ENCODE measurements at regions not wholly inside any gene's neighbourhood (a gene's known extent, or its start where the extent isn't known, plus 50 kb on each side); places are given as distances from the start of the nearest gene placed in this dataset.
A peak's percentile ranks its signal among the peaks of the same experiment; 100 is the strongest.

DNA sequence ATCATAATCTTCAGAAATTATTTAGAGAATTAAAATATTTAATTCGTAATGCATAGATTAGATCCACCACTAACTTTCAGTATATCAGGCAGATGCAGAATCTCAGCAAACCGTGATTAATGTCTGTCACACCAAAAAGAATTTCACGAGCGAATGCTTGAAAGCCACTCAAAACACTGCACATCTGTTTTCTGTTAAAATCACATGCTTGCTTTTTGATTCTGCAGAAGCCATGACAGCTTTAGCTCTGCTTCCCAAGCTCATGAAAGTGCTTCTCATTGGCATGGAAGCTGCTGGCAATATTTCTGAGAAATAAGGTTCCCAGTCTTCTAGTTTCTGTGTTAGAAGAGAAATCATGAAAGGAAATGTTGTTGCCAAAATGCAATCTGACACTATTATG, 837.8 kb upstream of the LRRN3 start:
- H4K8ac ChIP-seq (ENCODE audit: low read depth in 2 of 2, low read length in 2 of 2) = no peak overlapping the region
- H4K20me1 ChIP-seq (ENCODE audit: insufficient read depth, low read length) = no peaks in the 10 kb centered on the region
- H4K5ac ChIP-seq (ENCODE audit: low read depth, low read length) = no peak overlapping the region
- no peaks in the 10 kb centered on the region for H3K79me1 ChIP-seq (ENCODE audit: low read depth in 1 of 2, low read length in 2 of 2)
- no peaks in the 10 kb centered on the region for H3K27me3 ChIP-seq (ENCODE audit: control insufficient read depth, insufficient read depth, low read length)
- DNase-seq = peak; percentile 18
- H3K4me3 ChIP-seq (ENCODE audit: insufficient read depth, low read depth, low read length) = no peak overlapping the region
- H3K18ac ChIP-seq (ENCODE audit: low read depth, low read length) = no peak overlapping the region
- in situ Hi-C loops (cut with MboI; ENCODE audit: low sequenced_read_pairs) (no loop called here), intact Hi-C loops (cut with micrococcal nuclease) (no loop called here), dilution Hi-C loops (cut with HindIII; ENCODE audit: low sequenced_read_pairs, unreplicated experiment) (no loop called here)
- H2AK5ac ChIP-seq (ENCODE audit: low read depth, low read length) = no peak overlapping the region
- no peak; the same call in 1 of the 2 replicates for ATAC-seq (ENCODE audit: low read depth)
- H3K36me3 ChIP-seq (ENCODE audit: control insufficient read depth, insufficient read depth, low read length) = no peaks in the 10 kb centered on the region
- H2AFZ ChIP-seq (replicated peaks; ENCODE audit: low read length, poor library complexity) = no peak overlapping the region
- no peak overlapping the region for H4K91ac ChIP-seq (ENCODE audit: insufficient read depth, low read depth, low read length)
- H2AK9ac ChIP-seq (replicated peaks; ENCODE audit: low read depth, low read length, poor library complexity) = no peak overlapping the region
- H3K23ac ChIP-seq (ENCODE audit: low read depth, low read length) = no peak overlapping the region
- CTCF ChIA-PET = interaction anchor here (0.8 to 1.3 kb wide), 2 partner anchors 21 to 65 kb away, joined by 3 read pairs; no protein-coding TSS in a partner anchor
- H3K14ac ChIP-seq (replicated peaks; ENCODE audit: low read depth, low read length) = no peak overlapping the region
- H3K9me1 ChIP-seq (ENCODE audit: insufficient read depth, low read length) = no peaks in the 10 kb centered on the region
- H2BK20ac ChIP-seq (ENCODE audit: low read depth, low read length) = no peak overlapping the region
- WGBS, 2 experiments (ENCODE audit: extremely low coverage in 2 of 2, insufficient read length in 1 of 2) = no CpG with 5 or more reads among the region's 4 CpGs
- no peak overlapping the region for H3K27ac ChIP-seq (ENCODE audit: insufficient read depth, low read length)
- H3K4me1 ChIP-seq (ENCODE audit: control insufficient read depth, insufficient read depth, low read length) = no peaks in the 10 kb centered on the region
- H3K4ac ChIP-seq (ENCODE audit: low read depth, low read length) = no peak overlapping the region
- no peak overlapping the region for H3K4me2 ChIP-seq (ENCODE audit: low read depth, low read length)
- H2BK15ac ChIP-seq (ENCODE audit: low read depth, low read length) = no peak overlapping the region
- TF ChIP-seq RFX5 (IDR thresholded peaks at IDR 0.05; ENCODE audit: low read depth, low read length) (no peak), POLR2A (IDR thresholded peaks at IDR 0.05; ENCODE audit: low read depth, low read length) (no peak), SMC3 (IDR thresholded peaks at IDR 0.05; ENCODE audit: low read depth, low read length) (no peak), RCOR1 (IDR thresholded peaks at IDR 0.05; ENCODE audit: insufficient replicate concordance, low read length) (no peak), FOS (IDR thresholded peaks at IDR 0.05; ENCODE audit: low read depth, low read length) (no peak), NFE2L2 (IDR thresholded peaks at IDR 0.05; ENCODE audit: low read depth, low read length) (no peak), MXI1 (IDR thresholded peaks at IDR 0.05; ENCODE audit: borderline replicate concordance, low read depth, low read length) (no peak)
- TF ChIP-seq, protein P1, sequence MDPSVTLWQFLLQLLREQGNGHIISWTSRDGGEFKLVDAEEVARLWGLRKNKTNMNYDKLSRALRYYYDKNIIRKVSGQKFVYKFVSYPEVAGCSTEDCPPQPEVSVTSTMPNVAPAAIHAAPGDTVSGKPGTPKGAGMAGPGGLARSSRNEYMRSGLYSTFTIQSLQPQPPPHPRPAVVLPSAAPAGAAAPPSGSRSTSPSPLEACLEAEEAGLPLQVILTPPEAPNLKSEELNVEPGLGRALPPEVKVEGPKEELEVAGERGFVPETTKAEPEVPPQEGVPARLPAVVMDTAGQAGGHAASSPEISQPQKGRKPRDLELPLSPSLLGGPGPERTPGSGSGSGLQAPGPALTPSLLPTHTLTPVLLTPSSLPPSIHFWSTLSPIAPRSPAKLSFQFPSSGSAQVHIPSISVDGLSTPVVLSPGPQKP (IDR thresholded peaks at IDR 0.05; ENCODE audit: borderline replicate concordance, low read depth, low read length) = no peak
- no peak overlapping the region for H2BK120ac ChIP-seq (ENCODE audit: low read depth, low read length)
- POLR2A ChIA-PET (ENCODE audit: unreplicated experiment) = no interaction called here
- no peak overlapping the region for H2BK5ac ChIP-seq (ENCODE audit: low read depth, low read length, poor library complexity, severe bottlenecking)
- no TSS peak for BruUV-seq (replicated peaks)
- H3K56ac ChIP-seq (ENCODE audit: extremely low read depth, insufficient read depth, low read length) = no peak overlapping the region
- no peak overlapping the region for H3K9ac ChIP-seq (ENCODE audit: low read depth, low read length)
- no peaks in the 10 kb centered on the region for H3K9me3 ChIP-seq (ENCODE audit: control insufficient read depth, insufficient read depth, low read length)
